AG08395 (cell line): ENCODE measurements at regions not wholly inside any gene's neighbourhood (a gene's known extent, or its start where the extent isn't known, plus 50 kb on each side); places are given as distances from the start of the nearest gene placed in this dataset.

Experiments used
- DNase-seq: peaks from one replicate; pipeline ENCODE4 v3.0.0; 2012; ENCODE audit warnings: mixed read lengths, low spot score

DNA sequence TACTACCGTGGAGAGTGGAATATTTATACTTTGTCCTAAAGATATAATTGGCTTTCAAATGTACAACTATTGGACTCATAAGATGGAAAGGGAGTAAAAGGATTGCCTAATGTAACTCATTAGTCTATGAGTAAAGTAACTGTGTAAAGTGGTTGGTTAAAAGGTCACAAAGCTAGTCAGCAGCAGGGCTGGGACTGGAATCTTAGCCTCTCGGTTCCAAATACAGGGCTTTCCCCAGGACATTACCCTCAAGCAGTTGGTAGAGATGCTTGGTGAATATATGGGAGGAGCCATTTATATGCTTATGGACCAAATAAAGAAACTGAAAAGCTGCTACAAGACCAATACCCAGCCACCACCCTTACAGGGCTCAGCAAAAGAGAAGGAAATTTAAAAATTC is 283.7 kb downstream of the HLX start:
- DNase-seq: no peak

DNA sequence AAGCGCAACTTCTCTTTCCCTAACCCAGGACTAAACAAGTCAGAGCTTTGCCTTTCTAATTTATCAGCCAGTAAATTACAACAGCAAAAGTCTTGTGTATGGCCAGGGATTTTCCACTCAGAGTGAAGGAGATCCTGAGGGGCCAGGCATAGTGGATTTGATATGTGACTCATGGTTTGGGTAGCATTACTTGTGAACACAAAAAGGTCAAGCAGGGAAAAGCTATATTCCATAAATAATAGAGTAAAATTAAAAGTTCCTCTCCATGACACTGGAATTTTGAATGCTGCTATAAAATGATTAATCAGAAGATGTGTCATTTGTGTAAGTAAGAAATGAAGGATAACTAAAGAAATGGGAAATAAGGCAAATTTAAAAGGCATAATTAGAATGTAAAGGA is 284.8 kb downstream of the HLX start:
- DNase-seq: peak; percentile 25

DNA sequence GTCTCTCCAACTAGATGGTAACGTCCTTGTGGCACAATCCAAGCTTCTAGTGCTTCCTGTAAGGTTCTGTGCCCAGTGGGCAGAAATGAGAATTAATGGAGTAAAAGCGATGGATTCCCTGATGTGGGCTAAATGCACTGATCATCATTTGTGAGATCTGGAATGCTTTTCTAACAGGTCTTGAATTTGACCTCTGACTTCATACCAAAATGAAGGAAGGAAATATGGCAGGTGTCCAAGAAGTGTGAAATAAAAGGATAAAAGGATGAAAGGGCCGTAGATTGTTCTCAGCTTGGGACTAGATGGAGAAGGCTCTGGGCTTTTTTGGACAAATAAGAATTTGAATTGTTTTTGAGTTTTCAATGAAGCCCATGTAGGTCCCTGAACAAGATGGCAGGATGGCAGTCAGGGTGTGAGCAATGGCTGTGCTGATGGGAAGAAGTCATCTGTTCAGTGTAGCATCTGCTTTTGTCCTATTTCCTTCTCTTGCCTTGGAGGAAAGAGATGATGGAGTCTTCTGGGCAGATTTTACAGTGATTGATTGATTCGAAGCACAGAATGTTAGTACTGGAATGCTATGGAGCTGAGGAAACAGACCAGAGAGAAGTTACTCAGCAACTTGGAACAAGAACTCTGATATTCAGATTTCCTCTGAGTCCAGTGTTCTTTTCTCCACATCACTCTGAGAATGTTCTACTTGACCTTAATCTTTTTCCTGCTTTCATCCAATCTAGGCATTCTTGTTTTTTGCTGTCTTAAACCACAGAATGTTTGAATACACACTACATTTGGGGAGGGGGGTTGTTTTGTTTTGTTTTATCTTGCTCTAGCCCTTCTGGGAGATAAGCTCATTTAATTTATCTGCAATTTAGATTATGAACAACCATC is 286.0 kb downstream of the HLX start:
- DNase-seq: no peak

DNA sequence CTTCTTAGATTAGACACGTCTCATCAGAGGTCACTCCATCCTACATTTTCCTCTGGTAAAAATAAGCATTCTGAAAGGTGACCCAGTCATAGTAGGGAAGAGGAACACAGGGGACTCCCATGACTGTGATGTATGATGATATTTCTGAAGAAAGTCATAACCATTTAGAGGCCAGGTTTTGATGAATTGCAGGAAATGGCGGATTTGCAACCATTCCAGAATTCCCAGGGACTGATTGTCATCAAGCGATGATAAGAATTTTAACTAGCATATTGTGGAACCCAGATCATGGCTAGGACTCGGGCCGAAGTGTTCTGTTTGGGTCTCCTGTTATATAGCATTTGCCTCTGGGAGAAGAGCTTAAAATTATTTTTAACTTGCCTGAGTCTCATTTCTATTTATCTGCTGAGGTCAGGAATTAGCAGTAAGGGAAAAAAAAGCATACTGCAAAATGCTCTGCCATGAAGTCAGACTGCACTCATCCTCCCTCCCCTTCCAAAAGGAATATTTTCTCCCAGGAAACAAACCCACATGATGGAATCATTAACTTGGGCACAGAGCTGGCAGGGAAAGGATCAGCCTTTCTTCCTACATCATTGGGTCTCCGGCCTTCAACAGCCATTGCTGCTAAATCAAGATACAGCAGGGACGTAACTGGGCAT is 286.7 kb downstream of the HLX start:
- DNase-seq: peak; percentile 16

DNA sequence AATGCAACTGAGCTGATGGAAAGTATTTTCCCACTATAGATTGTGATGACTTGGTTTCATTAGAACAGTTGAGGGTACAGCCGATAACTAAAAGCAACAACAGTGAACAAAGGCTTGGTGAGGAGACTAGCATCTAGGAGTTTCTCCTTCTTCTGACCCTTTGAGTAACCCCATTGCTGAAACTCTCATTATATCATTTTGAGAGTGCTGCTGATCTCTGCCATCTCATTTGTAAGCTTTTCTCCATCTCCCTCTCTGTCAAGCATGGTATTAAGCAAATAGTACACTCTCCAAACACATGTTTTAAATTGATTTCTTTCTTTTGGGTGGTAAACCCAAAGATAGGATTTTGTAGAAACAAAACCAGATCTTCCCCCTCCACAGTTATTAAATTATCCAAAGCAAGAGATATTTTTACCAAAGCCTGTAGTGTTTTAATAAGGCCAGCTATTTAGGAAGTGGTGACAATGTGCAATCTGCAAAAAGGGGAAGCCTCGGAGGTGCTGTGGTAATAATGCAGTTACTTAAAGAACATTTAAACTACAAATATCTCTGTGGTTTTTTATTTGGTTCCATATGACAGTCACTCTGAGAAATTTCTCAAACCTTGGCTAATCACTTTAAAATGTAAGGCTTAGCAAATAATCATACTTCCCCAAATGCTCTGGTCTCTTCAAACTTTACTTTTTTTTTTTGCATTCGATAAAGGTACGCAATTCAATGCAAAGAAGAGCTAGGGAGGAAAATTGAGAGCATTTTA is 287.5 kb downstream of the HLX start:
- no peak for DNase-seq

DNA sequence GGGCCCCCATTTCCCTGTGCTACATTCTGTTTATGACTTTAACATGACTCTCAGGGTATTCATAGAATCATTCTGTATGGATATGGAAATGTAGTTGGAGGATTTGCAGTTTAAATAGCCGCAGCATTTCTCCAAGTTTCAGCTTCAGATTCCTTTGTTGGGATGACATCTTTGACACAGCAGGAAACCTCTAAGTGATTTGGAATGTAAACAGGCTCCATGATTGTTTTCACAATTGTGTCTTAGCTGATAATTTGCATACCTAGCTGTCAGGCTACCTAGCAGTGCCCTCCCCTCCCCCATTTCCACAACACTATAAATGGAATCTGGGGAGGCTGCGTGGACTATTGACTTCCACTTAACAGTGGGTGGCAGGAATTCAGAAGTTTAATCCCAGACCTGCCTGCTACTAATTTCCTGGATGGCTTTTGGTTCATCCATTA is 290.2 kb downstream of the HLX start:
- DNase-seq: peak; percentile 6

DNA sequence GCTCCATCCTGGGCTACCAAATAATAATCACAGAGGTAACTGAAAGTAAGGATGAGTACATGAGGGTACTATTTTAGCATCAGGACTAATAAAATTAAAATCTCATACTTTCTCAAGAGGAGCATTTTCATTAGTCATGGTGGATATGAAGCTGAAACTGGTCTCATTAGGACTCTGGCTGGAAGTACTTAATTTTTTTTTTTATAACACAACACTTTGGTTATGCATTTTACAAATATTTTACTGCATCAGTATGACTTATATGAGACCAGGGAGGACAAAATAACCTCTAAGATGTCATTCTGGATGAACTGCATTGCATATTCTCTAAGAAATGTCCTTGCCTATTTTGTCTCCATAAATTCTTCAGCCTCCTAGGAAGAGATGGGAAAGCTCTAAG is 290.9 kb downstream of the HLX start:
- DNase-seq: no peak

DNA sequence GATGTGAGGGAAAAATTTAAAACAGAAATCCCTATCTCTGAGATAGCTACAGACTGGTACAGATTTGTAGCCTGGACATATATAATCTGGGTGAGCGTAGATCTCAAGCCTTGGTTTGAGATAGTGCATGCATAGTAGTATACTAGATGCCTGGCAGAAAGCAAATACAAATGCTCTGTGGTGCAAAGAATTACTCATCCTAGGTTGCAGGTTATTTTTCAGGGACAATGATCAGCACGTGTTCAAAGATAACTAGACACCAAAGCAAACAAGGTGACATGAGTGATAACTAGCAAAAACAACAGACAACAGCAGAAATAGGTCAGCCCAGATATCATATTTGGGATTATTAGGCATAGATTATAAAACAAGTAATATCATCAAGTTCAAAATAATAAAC is 292.5 kb downstream of the HLX start:
- DNase-seq: no peak

DNA sequence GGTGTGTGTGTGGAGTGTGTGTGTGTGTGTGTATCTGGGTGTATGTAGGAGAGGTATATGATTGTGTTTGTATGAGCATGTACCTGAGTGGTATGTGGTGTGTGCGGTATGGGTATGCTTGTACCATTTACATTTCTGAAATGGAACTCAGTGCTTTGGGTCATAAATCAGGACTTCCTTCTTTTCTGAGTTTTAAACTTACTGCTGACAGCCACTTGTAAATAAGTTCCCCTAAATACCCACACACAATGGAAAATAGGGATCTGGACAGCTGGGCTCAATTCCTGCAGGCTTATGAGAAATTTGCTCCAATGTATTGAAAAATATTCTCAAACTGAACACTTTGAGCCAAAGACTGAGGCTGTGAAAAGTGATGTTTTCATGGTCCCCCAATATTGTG is 293.6 kb downstream of the HLX start:
- no peak for DNase-seq

DNA sequence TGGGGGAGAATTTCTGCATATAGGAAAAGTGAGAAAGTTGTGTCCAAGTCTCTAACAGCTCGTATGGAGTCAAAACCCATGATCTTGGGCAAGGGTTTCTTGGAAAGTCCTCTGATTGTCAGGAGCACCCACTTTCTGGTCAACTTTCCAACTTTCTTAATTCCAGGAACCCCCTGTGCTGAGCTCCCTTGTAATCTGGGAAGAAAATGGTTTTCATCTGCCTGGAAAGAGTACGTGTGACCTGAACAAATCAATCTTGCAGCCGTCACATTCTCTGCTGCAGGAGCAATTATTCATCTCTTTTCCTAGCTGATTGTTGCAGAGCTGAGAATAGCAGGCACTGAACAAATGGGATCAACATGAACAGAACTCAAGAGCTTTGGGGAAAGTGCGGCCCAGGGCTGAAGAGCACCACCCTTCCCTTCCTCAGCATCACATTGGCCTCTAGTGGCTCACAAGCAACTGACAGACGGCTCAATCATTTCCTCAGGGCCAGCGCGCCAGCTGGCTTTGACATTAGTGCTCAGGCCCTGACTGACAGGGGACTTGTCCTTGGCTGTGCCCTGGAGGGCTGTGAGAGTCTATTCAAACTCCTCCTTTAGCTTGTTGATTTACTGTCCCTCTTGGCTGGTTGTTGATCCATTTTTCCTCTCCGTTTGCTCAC is 295.2 kb downstream of the HLX start:
- no peak for DNase-seq

DNA sequence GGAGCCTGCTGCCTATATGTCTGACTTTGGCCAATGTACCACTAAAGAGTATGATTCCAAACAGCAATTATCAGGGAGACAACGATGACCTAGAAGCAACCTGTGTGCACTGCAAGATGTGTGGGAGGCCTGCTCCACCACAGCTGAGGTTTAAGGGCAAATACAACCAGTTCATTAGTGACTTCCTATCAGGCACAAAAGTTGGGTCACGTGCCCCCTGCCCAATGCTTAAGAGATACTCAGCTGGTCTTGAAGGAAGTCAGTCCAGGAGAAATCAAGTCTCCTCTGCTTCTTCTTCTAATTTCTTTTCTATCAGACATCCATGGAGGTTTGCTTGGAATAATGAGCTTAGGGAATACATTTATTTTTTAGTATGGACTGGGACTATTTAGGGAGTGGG is 296.0 kb downstream of the HLX start:
- no peak for DNase-seq

DNA sequence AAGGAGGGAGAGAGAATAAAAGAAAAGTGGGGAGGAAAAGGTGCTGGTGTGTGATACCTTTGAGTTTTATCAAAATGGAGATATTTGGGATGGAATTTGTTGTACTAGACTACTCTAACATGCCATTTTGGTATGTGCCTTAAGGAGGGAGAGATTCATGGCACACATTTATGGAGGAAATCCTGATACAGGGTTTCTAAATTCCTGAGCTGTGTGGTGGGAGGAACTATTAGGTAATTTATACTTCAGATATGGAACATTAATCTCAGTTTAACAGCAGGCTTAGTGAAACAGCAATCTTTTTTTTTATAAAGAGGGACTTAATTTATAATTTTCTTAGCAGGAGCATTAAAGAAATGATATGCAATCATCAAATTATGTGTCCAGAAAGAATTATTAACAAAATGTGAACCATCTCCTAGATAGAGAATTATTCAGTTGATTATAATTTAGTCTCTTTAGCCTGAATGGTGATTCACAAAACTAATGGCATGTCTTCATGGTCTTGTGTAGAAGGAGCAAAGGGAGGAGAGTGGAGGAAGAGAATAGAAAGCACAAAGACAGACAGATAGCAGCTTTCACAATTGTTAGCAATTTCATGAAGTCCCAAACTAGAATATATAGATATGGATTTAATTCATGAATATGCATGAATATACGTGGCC is 301.6 kb downstream of the HLX start:
- no peak for DNase-seq

DNA sequence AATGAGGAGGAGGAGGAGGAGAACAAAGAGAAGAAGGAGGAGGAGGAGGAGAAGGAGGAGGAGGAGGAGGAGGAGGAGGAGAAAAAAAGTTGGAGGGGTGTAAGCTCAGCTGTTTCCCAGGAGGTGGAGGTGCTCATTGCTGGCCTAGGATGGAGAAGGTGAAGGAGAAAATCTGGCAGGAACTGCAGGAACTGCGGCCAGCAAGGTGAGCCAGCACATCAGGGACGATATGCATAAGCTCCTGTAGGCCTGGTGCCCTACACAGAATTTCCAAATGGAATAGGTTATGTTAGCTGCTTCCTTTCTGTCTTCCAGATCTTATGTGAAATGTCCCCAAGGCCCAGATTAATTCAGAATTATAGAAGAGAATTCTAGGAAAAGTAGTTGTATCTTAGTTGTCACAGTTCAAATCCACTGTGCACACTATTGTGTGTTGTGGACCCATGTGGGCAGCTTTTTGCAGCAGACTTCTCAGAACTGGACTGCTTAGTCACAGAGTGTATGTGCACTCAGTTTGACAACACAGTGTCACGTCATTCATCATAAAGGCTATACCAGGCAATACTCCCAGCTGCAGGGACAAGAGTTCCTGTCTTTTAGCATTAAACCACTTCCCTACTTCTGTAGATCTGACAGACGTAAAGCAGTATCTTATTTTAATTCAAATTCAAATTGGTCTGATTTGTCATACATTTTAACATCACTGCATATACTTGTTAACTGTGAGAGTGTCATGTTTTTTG is 303.7 kb downstream of the HLX start:
- DNase-seq: no peak

DNA sequence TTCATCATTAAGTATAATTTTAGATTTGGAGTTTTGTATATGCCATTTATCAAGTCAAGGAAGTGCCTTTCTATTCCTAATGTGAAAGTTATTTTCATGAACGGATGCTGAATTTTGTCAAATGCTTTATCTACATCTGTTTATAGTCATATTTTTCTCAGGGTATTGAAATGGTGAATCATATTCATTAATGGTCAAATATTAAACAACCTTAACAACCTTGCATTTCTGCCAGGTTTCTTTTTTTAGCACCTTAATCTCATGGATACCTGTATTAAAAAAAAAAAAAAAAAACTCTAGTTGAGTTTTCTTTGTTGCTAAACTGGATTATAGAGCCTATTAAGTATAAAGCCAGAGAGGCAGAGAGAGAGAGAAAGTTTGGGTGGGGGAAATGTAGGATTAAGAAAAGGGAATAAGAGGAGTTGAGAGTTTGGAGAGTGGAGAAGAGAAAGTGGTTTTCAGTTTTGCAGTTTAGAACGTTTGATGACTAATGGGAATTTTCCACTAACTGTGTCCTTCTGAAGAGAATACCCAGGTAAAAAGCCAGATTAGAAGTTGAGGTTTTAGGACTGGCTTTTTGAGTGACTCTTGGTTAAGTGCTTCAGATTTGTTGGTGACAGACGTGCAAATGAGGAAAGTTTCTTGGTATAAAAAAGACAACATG is 305.0 kb downstream of the HLX start:
- no peak for DNase-seq

DNA sequence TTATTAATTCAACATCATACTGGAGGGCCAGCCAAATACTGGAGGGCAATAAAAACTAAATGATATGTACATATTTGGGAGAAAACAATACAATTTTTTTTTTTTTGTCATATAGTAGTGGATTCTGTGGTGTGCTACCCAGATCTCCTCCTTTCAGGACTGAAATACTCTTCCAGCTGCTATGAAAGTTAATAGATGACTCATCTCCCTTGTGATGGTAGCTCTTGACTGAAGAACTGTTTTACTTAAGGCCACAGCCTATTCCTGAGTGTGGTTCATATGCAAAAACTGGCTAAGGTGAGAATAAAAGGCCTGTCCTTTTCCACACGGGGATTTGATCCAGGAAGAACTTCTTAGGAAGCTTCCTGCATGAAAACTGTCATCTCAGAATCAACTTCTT is 307.9 kb downstream of the HLX start:
- DNase-seq: no peak

DNA sequence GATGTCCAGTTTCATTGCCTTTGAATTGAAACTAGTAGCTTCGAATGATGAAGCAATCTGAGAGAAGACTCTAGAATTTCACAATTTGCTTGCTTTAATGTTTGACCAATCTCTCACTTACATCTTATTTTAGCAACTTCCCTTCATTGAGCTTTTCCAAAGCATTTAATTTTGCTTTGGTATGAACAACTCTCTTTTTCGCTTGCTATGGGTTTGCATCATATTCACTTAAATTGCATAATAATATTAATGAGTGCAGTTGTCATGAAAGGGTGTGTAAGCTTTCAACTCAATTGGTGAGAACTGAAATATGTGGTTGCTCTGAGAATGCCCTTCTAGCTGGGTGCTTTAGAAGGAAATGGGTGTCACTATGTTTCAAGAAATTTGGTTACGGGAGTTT is 309.2 kb downstream of the HLX start:
- DNase-seq: no peak

DNA sequence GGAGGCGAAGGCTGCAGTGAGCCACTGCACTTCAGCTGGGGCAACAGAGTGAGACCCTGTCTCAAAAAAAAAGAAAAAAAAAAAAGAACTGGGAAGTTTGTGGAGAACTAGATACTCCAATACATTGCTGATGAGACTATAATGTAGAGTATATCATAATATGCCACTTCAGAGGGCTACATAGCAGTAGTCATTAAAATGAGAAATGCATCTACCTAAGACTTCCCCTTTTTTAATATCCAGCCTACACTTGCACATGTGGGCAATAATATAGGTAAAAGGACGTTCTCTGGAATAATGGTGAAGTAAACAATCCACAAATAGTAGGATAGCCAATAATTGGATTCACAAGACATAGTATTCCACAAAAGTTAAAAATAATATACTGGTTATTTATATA is 311.0 kb downstream of the HLX start:
- DNase-seq: no peak

DNA sequence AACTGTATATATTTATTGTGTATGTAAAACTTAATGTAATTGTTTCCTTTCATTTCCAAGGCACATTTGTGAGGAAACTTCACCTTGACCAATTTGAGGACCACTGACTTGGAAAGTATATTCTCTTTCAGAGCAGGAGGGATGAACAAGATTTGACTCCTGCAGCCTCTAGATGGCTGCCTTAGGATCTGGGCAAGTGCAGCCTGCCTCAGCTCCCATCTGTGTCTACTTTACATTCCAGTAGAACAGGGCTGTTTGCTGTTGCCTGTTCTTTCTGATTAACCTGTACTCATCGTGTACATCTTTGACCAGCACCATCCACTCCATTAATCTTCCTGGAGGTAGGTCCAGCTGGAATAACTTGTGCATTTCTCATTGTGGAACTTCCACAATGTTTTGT is 312.8 kb downstream of the HLX start:
- no peak for DNase-seq

DNA sequence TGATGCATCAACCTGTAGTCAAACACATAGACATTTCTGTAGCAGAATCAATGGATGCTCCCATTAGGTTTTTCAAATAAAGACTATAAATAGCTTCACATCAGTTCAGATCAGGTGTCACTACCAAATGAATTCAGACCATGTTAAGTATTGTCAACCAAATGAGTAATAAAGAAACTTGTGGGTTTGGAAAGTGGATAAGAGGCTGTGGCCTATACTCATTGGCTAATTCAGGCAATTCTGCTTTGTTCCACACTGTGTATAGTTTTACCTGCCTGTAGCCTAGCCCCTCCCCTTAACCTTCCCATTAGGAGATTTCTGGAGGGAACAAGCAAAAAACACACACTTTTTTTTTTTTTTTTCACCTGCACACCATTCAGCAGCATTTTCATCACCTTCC is 321.2 kb downstream of the HLX start:
- DNase-seq: no peak

DNA sequence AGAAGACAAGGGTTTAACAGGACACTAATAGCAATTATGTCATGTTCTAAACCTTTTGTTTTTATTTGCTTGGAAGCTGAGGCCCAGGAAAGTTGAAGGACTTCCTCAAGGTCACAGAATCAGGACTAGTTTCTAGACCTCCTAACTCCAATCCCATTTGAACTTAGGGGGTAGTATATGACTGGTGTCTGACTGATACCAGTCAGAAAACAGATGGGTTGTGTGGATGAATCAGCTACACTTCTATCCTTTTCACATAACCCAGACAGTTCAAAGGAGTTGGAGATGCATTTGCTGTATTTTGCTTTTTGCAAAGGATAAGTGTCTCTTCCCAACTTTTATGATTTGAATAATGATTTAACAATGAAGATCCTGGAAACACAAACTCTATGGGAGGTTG is 322.5 kb downstream of the HLX start:
- no peak for DNase-seq
